ENCODE measurements at regions not wholly inside any gene's neighbourhood (a gene's known extent, or its start where the extent isn't known, plus 50 kb on each side); places are given as distances from the start of the nearest gene placed in this dataset.
"Not testable (repeated sequence)": the region's sequence is repeated elsewhere in the genome, so short reads cannot be mapped to it uniquely, and the experiment has no call there.

- no peak for DNase-seq (ENCODE audit: low spot score)
Observed at GRCh38 chr10:118916777-118917176, 112.7 kb upstream of the NANOS1 start.

- DNase-seq (ENCODE audit: low spot score) = no peak
Observed at GRCh38 chr10:118917701-118918100, 111.8 kb upstream of the NANOS1 start.

DNA sequence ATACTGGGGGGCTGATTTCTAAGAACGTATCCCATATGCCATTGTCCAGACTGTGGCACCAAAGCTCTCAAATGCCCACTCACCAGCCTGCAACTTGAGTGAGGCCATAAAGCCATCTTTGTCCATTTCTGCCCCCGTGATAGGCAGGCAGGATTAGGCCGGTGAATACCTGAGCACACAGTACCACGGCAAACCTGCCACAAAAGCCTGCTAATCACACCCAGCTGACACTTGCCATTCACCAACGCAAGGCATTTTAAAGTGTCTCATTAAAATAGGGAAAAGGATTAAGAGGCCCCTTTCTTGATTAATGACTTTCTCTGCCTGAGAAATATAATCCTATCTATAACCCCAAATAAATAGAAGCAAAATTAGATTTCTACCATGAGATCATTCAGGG is 111.4 kb upstream of the NANOS1 start:
- no peak for DNase-seq (ENCODE audit: low spot score)

DNA sequence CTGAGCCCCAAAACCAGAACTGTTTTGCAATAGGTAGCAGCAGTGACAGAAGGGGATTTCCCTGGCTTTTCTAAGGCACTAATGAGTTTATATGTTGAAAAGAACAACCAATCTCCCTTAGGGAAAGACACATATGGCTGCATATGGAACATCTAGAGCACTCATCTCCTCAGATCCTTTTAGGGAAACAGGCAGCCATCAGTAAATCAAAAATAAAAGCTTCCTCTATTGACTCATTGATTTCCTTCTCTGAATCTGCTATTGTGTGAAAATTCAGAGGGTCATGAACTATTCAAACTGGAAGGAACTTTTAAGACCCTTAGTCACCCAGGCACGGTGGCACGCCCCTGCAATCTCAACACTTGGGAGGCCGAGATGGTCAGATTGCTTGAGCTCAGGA is 110.9 kb upstream of the NANOS1 start:
- DNase-seq (ENCODE audit: low spot score) = no peak

DNA sequence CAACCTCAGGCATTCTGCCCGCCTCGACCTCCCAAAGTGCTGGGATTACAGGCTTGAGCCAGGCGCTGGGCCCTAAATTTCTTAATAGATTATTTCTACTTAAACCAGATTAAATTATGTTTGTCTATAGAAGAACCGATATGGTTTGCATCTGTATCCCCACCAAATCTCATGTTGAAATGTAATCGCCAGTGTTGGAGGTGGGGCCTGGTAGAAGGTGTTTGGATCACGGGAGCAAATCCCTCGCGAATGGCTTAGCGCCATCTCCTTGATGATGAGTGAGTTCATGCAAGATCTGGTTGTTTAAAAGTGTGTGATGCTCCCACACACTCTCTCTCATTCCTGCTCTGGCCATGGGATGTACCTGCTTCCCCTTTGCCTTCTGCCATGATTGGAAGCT is 109.3 kb upstream of the NANOS1 start:
- no peak for DNase-seq (ENCODE audit: low spot score)

DNA sequence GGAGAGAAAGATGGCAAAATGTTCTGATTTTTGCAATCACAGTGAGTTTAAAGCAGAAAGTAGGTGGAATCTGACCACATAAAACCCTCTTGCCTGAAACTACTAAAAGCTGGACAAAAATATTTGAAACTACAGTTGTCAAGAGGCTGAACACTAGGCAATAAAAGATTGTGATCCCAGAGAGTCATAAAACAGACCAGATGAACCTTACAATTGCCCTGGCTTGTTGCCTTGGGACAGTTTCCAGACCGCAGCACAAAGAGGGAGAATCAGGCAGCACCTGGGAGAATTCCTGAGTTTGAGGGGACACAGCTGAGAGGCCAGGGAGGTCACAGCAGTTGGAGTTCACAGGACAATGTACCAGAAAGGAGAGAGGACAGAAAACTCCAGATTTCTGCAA is 107.3 kb upstream of the NANOS1 start:
- DNase-seq (ENCODE audit: low spot score) = no peak

- no peak for DNase-seq (ENCODE audit: low spot score)
Observed at GRCh38 chr10:118922972-118923371, 106.5 kb upstream of the NANOS1 start.

- no peak for DNase-seq (ENCODE audit: low spot score)
Observed at GRCh38 chr10:118924493-118924892, 105.0 kb upstream of the NANOS1 start.

DNA sequence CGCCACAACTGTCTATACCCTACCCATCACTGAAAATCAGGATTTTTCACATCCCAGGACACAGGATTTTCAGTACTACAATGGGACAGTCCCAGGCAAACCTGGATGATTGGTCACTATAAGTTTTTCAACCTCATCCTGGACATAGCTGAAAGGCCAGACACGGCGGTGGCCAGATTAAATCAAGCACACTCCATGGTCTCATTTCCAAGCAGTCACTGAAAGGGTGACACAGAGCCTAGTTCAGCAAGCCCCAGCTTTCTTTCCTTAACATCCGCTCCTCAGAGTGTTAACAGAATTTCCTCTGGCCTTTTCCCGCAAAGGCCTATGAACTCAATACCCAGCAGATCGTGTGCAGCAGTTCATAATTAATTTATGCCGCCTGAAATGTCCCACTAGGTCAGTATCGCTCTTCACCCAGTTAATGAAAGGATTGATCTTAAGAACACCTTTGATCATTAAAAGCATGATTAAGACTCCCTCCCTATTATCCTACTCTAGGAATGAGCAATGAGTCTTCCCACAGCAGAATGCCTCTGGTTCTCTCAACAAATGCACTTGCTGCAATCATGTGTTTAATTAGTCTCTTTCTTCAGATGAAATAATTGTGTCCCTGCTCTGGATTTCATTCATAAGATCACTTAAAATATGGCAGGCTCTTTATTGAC is 104.0 kb upstream of the NANOS1 start:
- no peak for DNase-seq (ENCODE audit: low spot score)

GRCh38 chr10:118926072-118926417 is 103.5 kb upstream of the NANOS1 start:
- no peak for DNase-seq (ENCODE audit: low spot score)

DNA sequence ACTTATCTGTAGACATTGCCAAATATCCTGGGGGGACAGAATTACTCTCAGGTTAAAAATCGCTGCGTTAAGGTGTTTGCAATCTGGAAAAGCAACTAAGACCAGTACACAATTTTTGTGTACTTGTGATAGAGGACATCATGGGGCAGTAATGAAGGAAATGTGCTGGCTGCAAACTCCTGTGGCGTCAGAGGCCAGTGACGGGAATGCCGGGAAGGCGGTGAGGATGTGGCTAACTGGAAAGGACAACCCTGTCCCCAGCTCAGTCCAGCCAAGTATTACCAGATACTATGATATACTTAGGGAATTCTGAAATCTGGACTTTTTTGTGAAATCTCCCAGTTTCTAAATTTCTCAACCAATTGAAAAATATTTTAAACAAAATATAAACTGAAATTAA is 103.1 kb upstream of the NANOS1 start:
- no peak for DNase-seq (ENCODE audit: low spot score)

- no peak for DNase-seq (ENCODE audit: low spot score)
Observed at GRCh38 chr10:118926903-118927302, 102.6 kb upstream of the NANOS1 start.

DNA sequence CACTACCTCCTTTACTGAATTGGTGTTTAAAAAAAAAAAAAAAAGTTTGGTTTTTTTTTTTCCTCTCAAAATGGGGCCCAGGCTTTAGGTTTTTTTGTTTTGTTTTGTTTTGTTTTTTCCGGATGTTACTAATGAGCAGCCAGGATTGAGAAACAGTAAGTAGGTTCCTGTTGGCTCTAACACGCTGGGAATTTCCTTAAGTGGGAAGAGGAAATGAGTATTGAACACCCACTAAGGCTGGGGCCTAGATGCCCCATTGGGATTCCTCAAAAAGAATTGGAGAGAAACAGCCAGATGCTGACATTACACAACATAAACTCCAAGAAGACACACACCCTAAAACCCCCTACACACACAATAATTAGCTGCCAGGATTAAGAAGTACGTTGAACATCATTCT is 102.2 kb upstream of the NANOS1 start:
- DNase-seq (ENCODE audit: low spot score) = no peak

DNA sequence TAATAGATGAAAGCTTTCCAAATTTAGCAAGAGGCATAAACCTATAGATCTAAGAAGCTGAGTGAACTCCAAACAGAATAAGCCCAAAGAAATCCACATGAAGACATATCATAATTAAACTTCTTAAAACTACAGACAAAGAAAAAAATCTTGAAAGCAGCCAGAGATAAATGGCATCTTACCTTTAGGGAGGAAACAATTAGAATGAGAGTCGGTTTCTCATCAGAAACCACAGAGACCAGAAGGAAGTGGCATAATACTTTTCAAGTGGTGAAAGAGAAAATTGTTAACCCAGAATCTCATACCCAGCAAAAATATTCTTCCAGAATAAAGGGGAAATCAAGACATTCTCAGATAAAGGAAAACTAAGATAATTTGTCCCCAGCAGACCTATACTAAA is 98.9 kb upstream of the NANOS1 start:
- no peak for DNase-seq (ENCODE audit: low spot score)

GRCh38 chr10:118931436-118931835 is 98.1 kb upstream of the NANOS1 start:
- no peak for DNase-seq (ENCODE audit: low spot score)

- DNase-seq (ENCODE audit: low spot score) = not testable (repeated sequence)
Observed at GRCh38 chr10:118932154-118932553, 97.4 kb upstream of the NANOS1 start.

- DNase-seq (ENCODE audit: low spot score) = no peak
Observed at GRCh38 chr10:118937226-118937625, 92.3 kb upstream of the NANOS1 start.

- no peak for DNase-seq (ENCODE audit: low spot score)
Observed at GRCh38 chr10:118939211-118940007, 90.1 kb upstream of the NANOS1 start.

- no peak for DNase-seq (ENCODE audit: low spot score)
Observed at GRCh38 chr10:118940386-118940785, 89.1 kb upstream of the NANOS1 start.

- no peak for DNase-seq (ENCODE audit: low spot score)
Observed at GRCh38 chr10:118943253-118943652, 86.3 kb upstream of the NANOS1 start.

GRCh38 chr10:118944959-118945633 is 84.4 kb upstream of the NANOS1 start:
- DNase-seq (ENCODE audit: low spot score) = no peak

- no peak for DNase-seq (ENCODE audit: low spot score)
Observed at GRCh38 chr10:118948786-118949185, 80.7 kb upstream of the NANOS1 start.

DNA sequence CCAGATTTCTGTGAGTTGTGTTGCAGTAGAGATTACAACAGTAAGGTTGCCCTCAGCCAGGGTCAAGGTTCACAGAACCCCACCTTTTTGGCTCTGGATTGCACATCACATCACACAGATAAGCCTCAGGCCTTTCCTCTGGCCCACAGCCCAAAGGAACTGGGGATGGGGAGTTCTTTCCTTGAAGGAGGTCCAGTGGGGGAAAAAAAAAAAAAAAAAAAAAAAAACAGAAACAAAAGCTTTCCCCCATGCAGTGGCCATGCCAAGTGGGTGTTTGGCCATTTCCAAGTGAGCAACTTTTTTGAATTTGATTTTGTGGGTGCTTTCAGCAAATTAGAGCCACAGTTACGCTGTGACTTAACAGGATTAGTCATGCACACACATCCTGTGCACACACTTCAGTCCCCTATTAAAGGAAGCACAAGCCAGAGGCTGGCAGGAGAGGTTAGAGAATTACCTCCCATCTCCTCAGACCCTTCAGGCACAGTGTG is 79.3 kb upstream of the NANOS1 start:
- no peak for DNase-seq (ENCODE audit: low spot score)
